ENCODE measurements at regions not wholly inside any gene's neighbourhood (a gene's known extent, or its start where the extent isn't known, plus 50 kb on each side); places are given as distances from the start of the nearest gene placed in this dataset.

GRCh38 chr7:68406480-68406879 lies 1191.8 kb upstream of the AUTS2 start:
- TF ChIP-seq POLR2AphosphoS5 (IDR thresholded peaks at IDR 0.05) (no peak), CTCF (IDR thresholded peaks at IDR 0.05) (no peak), POLR2A (IDR thresholded peaks at IDR 0.05) (no peak)
